GM13977 (cell line): ENCODE measurements at regions not wholly inside any gene's neighbourhood (a gene's known extent, or its start where the extent isn't known, plus 50 kb on each side); places are given as distances from the start of the nearest gene placed in this dataset.

Experiments
- DNase-seq: peaks from one replicate; pipeline ENCODE4 v3.0.0; 2012; ENCODE audit warnings: low spot score
- in situ Hi-C: fragments of 300-500 bp; cut with MboI; formaldehyde crosslinking; loops from one replicate; pipeline ENCODE4 v1.12.0; 2022; ENCODE audit warnings: low sequenced_read_pairs, low pct_unique_long_range_greater_than_20kb, mixed read lengths, inconsistent platforms; ENCODE audit not compliant: unreplicated experiment
- TF ChIP-seq, protein P1 (sequence below): IDR thresholded peaks from 2 replicates; pipeline ENCODE4 v1.5.1; 2012; ENCODE audit warnings: mild to moderate bottlenecking, control low read depth; ENCODE audit not compliant: insufficient read depth; ENCODE audit errors: extremely low read depth, missing control alignments

GRCh38 chr6:134550604-134551003 is 232.7 kb upstream of the SGK1 start:
- DNase-seq = no peak
- in situ Hi-C loops = no loop called here

DNA sequence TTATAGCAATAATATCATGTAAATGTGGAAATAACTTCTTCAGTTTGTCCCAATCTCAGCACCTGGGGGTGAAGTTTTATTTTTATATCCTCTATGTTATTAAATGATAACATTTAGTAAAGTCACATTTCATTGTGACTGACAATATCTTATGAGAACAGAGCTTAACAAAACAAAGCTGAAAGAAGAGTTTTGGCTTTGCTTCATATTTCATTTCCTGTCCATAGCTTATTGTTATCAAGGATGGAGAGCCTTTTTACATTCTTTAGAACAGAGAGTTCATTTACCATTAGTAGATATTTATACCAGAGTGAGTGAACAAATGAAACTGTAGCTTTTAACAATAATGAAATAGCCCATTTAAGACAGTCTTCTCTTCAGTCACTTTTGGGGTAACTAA is 231.9 kb upstream of the SGK1 start:
- DNase-seq = no peak
- in situ Hi-C loops = no loop called here
- TF ChIP-seq, protein P1, sequence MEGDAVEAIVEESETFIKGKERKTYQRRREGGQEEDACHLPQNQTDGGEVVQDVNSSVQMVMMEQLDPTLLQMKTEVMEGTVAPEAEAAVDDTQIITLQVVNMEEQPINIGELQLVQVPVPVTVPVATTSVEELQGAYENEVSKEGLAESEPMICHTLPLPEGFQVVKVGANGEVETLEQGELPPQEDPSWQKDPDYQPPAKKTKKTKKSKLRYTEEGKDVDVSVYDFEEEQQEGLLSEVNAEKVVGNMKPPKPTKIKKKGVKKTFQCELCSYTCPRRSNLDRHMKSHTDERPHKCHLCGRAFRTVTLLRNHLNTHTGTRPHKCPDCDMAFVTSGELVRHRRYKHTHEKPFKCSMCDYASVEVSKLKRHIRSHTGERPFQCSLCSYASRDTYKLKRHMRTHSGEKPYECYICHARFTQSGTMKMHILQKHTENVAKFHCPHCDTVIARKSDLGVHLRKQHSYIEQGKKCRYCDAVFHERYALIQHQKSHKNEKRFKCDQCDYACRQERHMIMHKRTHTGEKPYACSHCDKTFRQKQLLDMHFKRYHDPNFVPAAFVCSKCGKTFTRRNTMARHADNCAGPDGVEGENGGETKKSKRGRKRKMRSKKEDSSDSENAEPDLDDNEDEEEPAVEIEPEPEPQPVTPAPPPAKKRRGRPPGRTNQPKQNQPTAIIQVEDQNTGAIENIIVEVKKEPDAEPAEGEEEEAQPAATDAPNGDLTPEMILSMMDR = no peak

More at GRCh38 chr6:134550604-134551003, 232.7 kb upstream of the SGK1 start:
- TF ChIP-seq, protein P1 = no peak

DNA sequence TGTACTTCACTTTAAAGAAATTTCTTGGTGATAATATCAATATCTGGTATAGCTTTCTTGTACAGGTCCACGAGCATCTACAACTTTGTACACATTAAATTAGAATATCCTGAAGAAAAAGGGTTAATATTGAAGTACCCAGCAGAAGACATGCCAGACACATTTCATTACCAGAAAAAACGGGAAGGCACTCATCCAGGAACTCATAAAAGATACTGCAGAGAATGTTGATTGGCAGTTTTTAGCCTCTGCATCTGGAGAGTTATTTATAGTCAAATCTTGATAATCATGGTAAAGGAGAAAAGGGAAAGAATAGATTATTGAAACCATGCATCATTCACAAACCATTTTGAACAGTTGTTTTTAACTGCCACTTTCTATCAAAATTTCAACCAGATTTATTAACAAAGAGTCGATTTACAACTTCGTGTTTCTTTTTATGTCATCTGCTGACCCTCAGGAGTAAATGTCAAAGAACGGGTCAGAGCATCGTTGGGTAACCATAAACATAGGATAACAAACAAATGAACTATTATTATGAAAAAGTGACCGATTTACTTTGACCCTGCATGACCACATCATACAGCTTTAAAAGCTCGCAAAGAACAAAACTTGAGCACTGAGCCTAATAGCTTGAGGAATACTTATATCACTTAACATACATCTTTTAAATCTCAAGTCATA is 229.2 kb upstream of the SGK1 start:
- no peak for DNase-seq
- in situ Hi-C loops = no loop called here
- TF ChIP-seq, protein P1 = no peak

DNA sequence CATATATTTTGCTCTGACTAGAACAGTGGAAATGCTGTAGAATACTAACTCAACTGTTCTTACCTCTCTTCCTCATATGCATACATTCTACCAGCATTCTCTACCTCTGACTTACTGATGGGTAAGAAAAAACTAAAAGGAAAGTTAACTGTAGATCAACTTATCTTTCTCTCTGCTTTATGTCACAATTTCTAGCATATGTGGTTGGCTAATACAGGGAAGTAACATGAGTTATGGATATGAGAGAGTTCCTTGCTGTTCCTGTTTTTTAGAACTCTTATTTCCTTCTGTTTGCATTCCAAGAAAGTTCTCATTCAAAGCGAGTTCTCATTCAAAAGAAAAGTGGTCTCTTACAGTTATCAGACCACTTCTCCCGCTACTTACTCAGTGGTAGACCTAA is 226.8 kb upstream of the SGK1 start:
- no peak for DNase-seq
- TF ChIP-seq, protein P1 = no peak
- in situ Hi-C loops = no loop called here

- DNase-seq = no peak
- TF ChIP-seq, protein P1 = no peak
- in situ Hi-C loops = no loop called here
Observed at GRCh38 chr6:134543128-134543527, 225.2 kb upstream of the SGK1 start.

DNA sequence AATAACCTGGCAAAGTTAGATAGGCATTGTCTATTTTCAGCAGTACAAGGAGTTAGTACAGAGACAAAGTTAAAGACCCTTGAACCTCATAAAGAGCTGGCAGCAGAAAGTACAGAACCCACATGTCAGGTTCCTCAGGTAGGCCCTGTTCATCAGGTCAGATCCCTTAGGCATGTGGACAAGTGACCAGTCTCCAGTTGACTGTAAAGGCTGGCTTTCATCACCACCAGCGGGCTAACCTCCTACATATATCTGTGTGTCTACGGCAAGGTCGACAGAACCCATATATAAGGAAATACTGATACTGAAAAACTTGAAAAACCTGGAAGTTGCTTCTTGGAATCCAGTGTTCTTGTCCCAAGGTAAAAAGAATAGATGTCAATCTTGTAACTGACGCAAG is 223.1 kb upstream of the SGK1 start:
- DNase-seq = no peak
- TF ChIP-seq, protein P1 = no peak
- in situ Hi-C loops = no loop called here
